ENCODE measurements at regions not wholly inside any gene's neighbourhood (a gene's known extent, or its start where the extent isn't known, plus 50 kb on each side); places are given as distances from the start of the nearest gene placed in this dataset.

- H3K4me1 ChIP-seq (ENCODE audit: insufficient read depth, low read length, poor library complexity, severe bottlenecking), result no peaks in the 10 kb centered on the region
- ChIA-PET POLR2A (no interaction called here), CTCF (ENCODE audit: unreplicated experiment) (no interaction called here)
- no TSS peak for BruUV-seq (replicated peaks)
- no peaks in the 10 kb centered on the region for H3K9me2 ChIP-seq (ENCODE audit: insufficient read depth, low read length)
- no peaks in the 10 kb centered on the region for H3K9me3 ChIP-seq (ENCODE audit: low read length)
- intact Hi-C loops (cut with micrococcal nuclease; ENCODE audit: unreplicated experiment), result no loop called here
- H4K20me1 ChIP-seq (ENCODE audit: insufficient read depth, low read length), result no peaks in the 10 kb centered on the region
- no peaks in the 10 kb centered on the region for H3K36me3 ChIP-seq (ENCODE audit: insufficient read depth, low read length)
- H3K79me2 ChIP-seq (ENCODE audit: insufficient read depth, low read depth, low read length), result no peaks in the 10 kb centered on the region
- no peak overlapping the region for H3K4me3 ChIP-seq (ENCODE audit: low read depth, low read length, poor library complexity, severe bottlenecking)
- H2AFZ ChIP-seq (ENCODE audit: low read length), result no peak overlapping the region
- H3K27ac ChIP-seq (ENCODE audit: low read depth, low read length, poor library complexity, severe bottlenecking), result no peak overlapping the region
- H3K4me2 ChIP-seq (ENCODE audit: low read length), result no peak overlapping the region
- no peak for DNase-seq (ENCODE audit: low spot score)
- TF ChIP-seq EZH2phosphoT487 (IDR thresholded peaks at IDR 0.05; ENCODE audit: borderline replicate concordance, low read depth, low read length) (no peak), CTCF (conservative IDR thresholded peaks at IDR 0.05; ENCODE audit: low read length) (no peak)
Observed at GRCh38 chrX:97844943-97845342, 961.2 kb downstream of the RPA4 start.

- H3K27ac ChIP-seq (ENCODE audit: low read depth, low read length, poor library complexity, severe bottlenecking), result no peak overlapping the region
- intact Hi-C loops (cut with micrococcal nuclease; ENCODE audit: unreplicated experiment), result no loop called here
- POLR2A ChIA-PET, result no interaction called here
- no peak overlapping the region for H2AFZ ChIP-seq (ENCODE audit: low read length)
- BruUV-seq (replicated peaks), result no TSS peak
- no peaks in the 10 kb centered on the region for H4K20me1 ChIP-seq (ENCODE audit: insufficient read depth, low read length)
- no peak for DNase-seq (ENCODE audit: low spot score)
- H3K4me3 ChIP-seq (ENCODE audit: low read depth, low read length, poor library complexity, severe bottlenecking), result no peak overlapping the region
- no peaks in the 10 kb centered on the region for H3K36me3 ChIP-seq (ENCODE audit: insufficient read depth, low read length)
- H3K79me2 ChIP-seq (ENCODE audit: insufficient read depth, low read depth, low read length), result no peaks in the 10 kb centered on the region
- no peaks in the 10 kb centered on the region for H3K4me1 ChIP-seq (ENCODE audit: insufficient read depth, low read length, poor library complexity, severe bottlenecking)
- no peaks in the 10 kb centered on the region for H3K9me2 ChIP-seq (ENCODE audit: insufficient read depth, low read length)
- CTCF ChIA-PET (ENCODE audit: unreplicated experiment), result no interaction called here
- TF ChIP-seq EZH2phosphoT487 (IDR thresholded peaks at IDR 0.05; ENCODE audit: borderline replicate concordance, low read depth, low read length) (no peak), CTCF (conservative IDR thresholded peaks at IDR 0.05; ENCODE audit: low read length) (no peak)
- H3K4me2 ChIP-seq (ENCODE audit: low read length), result no peak overlapping the region
- no peaks in the 10 kb centered on the region for H3K9me3 ChIP-seq (ENCODE audit: low read length)
Observed at GRCh38 chrX:97845451-97845850, 961.7 kb downstream of the RPA4 start.

- Histone ChIP-seq H3K4me3 (ENCODE audit: low read depth, low read length, poor library complexity, severe bottlenecking) (no peak overlapping the region), H4K20me1 (ENCODE audit: insufficient read depth, low read length) (no peaks in the 10 kb centered on the region), H3K9me2 (ENCODE audit: insufficient read depth, low read length) (no peaks in the 10 kb centered on the region), H3K4me2 (ENCODE audit: low read length) (no peak overlapping the region), H3K9me3 (ENCODE audit: low read length) (no peaks in the 10 kb centered on the region), H3K36me3 (ENCODE audit: insufficient read depth, low read length) (no peaks in the 10 kb centered on the region), H3K4me1 (ENCODE audit: insufficient read depth, low read length, poor library complexity, severe bottlenecking) (no peaks in the 10 kb centered on the region), H3K27ac (ENCODE audit: low read depth, low read length, poor library complexity, severe bottlenecking) (no peak overlapping the region), H2AFZ (ENCODE audit: low read length) (no peak overlapping the region), H3K79me2 (ENCODE audit: insufficient read depth, low read depth, low read length) (no peaks in the 10 kb centered on the region)
- BruUV-seq (replicated peaks), result no TSS peak
- DNase-seq (ENCODE audit: low spot score), result no peak
- POLR2A ChIA-PET, result no interaction called here
- TF ChIP-seq EZH2phosphoT487 (IDR thresholded peaks at IDR 0.05; ENCODE audit: borderline replicate concordance, low read depth, low read length) (no peak), CTCF (conservative IDR thresholded peaks at IDR 0.05; ENCODE audit: low read length) (no peak)
- intact Hi-C loops (cut with micrococcal nuclease; ENCODE audit: unreplicated experiment), result no loop called here
- CTCF ChIA-PET (ENCODE audit: unreplicated experiment), result no interaction called here
Observed at GRCh38 chrX:97846228-97846627, 962.5 kb downstream of the RPA4 start.
